Posterior vena cava (tissue), 2 donors: ENCODE measurements at regions not wholly inside any gene's neighbourhood (a gene's known extent, or its start where the extent isn't known, plus 50 kb on each side); places are given as distances from the start of the nearest gene placed in this dataset.

Source experiments
- DNase-seq: peaks from one replicate; pipeline ENCODE4 v3.0.0-alpha.2; 2020; ENCODE audit warnings: low spot score
- intact Hi-C, 2 donors: fragments of 100-400 bp; cut with DNase I; formaldehyde crosslinking; loops; one replicate each; pipeline versions ENCODE4 v1.14.1 to v1.14.2; 2022 to 2023
- donor health status: DM: yes; HTN: yes; CAD: no.
- donor health status: DM: yes; HTN: yes; CAD: no.

DNA sequence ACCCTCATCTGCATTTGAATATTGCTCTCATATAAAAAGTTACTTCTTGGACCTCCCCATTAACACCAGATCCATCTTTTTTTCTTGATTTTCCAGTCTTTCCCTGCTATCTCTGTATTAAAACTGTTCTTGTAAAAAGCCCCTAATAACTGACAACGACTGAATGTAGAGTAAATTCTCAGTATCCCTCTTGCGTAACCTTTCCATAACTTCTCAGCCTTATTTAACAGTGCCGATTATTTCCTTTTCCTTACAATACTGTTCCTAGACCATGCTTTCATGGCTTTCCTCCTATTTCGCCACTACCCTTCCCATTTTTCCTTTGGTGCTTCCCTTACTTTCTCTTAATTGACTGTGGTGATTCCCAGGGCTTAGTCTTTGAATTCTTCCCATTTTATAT lies 348.9 kb upstream of the DSEL start:
- DNase-seq: no peak
- intact Hi-C loops: no loop called here

DNA sequence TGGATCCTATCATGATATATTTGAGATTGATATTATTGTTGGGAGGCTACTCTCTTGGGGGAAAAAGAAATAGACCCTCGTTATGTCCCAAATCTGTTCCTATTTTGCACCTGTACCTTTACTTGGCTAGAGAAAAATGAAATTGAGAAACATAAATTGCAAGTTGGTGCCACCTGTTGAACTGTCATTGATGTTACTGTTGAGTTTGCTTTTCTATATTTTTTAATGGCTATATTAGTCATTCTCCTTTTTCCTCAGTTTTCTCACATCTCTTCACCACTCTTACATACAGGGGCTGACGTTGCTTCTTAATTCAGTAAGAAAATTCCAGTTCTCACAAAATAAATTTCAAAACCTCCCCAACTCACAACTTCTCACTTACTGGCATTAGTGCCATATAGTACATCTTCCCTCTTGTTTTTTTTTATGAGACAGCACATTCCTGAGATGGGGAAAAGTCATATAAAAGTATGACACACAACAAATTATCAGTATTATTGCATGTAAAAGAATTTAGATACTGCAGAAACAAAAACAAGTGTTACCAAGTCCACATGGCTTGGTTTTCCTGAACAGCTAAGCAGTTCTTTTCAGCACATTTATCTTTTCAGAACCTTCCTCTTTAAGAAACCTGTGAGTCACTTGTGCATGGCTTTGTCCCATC lies 348.3 kb upstream of the DSEL start:
- intact Hi-C loops: no loop called here
- DNase-seq: no peak

GRCh38 chr18:67862069-67862468 lies 345.5 kb upstream of the DSEL start:
- intact Hi-C loops: no loop called here
- no peak for DNase-seq

GRCh38 chr18:67854340-67854739 lies 337.8 kb upstream of the DSEL start:
- intact Hi-C loops: no loop called here
- DNase-seq: no peak

DNA sequence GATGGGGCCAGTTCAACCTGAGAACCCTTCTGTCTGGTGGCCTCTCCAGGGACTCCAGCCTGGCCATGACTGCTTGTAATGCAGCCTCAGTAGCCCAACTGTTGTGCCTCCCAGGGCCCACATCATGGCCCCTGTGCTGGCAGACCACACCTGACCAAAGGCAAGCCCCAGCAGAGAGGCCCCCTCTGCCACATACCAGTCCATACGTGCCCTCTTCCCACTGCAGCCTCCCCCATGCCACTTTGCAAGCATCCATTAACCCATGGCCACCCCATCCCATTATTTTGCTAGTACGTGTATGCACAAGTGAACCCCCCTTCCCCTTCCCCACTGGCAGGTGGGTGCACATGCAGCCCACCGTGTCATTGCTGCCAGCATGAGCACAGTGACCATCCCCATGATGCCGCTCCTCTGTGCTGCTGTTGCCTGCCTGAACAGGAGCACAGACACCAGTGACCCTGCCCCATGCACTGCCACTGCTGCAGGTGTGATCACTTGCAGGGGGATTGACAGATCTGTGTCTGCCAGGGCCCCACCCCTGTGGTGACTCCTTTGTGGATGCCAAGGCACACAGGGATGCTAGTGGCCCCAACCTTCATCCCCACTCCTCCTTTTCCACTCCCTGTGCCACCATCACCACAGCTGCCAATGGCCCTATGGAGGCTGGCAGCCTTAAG lies 330.0 kb upstream of the DSEL start:
- intact Hi-C loops: no loop called here
- no peak for DNase-seq

DNA sequence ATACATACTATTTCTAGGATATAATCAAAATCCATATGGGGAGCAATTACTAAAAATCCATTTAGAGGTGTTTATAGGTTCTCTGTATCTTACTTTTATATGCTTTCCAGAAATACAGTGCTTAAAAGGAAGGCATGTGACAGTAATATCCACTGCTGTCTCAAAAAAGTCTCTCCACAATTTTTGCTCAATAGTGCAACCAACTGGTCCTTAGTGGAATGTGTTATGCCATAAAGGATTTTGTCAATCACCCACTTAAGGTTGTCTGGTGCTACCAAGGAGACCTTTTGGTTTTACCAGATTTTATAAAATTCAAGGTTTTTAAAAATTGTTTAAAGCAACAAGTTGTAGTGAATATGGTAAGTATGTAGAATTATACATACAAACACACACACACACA lies 328.5 kb upstream of the DSEL start:
- no peak for DNase-seq
- intact Hi-C loops: no loop called here

GRCh38 chr18:67840379-67840778 lies 323.9 kb upstream of the DSEL start:
- no peak for DNase-seq
- intact Hi-C loops: no loop called here

GRCh38 chr18:67818432-67818831 lies 301.9 kb upstream of the DSEL start:
- no peak for DNase-seq
- intact Hi-C loops: no loop called here

DNA sequence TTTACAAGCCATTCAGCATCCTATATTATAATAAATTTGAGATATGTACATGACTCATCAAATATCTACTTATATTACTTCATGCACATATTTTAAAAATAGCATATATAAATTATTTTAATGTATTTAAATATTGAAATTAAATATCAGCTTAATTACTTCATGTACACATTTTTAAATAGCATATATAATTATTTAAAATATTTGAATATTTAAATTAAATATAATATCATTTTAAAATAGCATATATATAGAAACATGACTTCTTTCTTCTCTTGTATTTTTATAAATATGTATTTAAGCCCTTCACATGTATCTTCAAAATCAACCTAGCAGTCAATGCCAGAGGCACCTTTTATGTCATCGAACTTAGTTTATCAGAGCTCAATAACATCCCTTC lies 298.8 kb upstream of the DSEL start:
- DNase-seq: no peak
- intact Hi-C loops: no loop called here

DNA sequence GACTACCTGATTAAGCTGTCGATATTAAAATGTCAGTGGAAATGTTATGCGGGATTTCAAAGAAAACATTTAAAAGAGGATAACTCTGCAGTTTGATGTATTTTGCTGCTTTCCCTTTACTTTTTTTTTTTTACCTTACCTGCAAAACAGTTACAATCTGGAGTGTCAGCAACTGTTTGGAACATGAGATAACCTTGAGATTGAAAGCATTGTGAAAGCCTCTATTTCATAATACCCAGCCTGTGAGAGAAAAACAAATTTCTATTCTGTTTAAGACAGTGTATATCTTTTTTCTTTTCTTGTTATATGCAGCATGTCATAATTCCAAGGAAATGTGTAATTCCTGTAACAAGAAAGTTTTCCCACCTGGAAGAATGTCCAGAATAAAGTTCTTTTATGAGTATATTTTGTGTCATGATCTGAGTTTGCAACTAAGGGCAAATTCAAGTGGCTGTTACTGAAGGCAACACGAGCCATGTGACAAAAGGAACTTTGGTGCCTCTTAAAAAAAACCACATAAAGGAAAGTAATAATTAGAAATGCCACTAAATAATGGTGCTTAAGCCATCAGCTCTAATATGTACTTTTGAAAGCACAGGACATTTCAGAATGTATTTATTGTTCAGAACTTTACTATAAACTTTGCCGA lies 297.0 kb upstream of the DSEL start:
- intact Hi-C loops: no loop called here
- DNase-seq: no peak

- intact Hi-C loops: no loop called here
- no peak for DNase-seq
Measured at GRCh38 chr18:67805261-67805660, 288.7 kb upstream of the DSEL start.

GRCh38 chr18:67794521-67794920 lies 278.0 kb upstream of the DSEL start:
- intact Hi-C loops: loop anchor here in 1 of 2 donors (10.0 kb wide), 1 partner anchor 480 kb away; no protein-coding TSS in a partner anchor
- no peak for DNase-seq

DNA sequence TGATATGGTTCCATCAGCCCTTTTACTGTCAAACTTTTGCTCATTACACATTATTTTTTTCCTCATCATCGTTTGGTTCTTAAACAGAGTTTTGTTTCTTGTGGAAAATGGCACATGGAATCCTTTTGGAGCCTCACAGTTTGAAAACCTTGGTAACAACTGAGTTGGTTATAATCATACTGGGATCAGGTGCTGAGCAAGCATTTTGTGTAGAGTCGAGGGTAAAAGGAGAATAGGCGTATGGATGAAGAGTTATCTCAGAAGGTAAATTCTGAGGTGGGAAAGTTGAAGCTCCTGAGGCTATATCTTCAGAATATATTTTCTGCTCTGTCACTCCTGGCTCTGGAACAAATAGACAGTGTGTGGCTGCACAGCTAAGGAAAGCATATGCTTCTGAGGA lies 274.0 kb upstream of the DSEL start:
- no peak for DNase-seq
- intact Hi-C loops: loop anchor here in 1 of 2 donors (10.0 kb wide), 1 partner anchor 484 kb away; no protein-coding TSS in a partner anchor

- intact Hi-C loops: no loop called here
- DNase-seq: no peak
Measured at GRCh38 chr18:67789165-67789545, 272.6 kb upstream of the DSEL start.

DNA sequence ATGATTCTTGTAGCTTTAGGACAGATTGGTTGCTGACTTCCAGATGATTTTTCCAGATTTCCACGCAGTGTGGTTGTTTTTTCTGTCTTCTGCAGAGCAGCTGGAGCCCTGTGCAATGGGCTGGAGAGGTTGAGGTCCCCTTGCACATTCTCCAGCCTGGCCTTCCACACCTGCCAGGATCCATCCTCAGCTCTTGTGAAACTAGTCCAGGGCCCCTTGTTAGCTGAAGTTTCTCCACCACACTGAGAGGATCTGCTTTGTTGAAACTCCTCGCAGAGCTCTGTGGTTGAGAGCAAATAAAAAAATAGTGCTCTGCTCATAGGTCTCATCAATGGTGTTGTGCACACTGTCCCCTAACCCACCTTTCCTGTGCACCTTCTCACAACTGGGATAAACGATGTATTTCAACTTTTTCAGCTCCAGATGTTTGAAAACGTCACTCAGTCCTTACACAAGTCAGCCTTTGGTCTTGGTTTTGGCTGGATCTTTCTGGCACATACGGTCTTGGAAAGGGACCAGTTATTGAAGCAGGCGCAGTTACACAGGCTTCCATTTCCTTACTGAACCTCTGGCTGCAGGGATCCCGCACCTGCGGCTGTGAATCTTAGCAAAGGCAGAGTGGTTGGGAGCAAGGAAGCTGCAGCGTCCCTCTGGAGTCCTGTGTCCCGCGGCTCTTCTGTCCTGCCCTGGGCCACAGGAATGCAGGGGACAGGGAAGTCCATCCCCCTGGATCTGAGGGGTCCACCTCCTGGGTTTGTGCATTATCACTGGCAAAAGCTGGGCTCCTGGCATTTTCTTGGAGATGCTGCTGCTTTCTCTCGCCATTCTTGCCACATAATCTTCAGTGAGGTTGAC lies 272.0 kb upstream of the DSEL start:
- intact Hi-C loops: no loop called here
- DNase-seq: no peak

GRCh38 chr18:67783196-67783946 lies 266.9 kb upstream of the DSEL start:
- intact Hi-C loops: no loop called here
- no peak for DNase-seq

DNA sequence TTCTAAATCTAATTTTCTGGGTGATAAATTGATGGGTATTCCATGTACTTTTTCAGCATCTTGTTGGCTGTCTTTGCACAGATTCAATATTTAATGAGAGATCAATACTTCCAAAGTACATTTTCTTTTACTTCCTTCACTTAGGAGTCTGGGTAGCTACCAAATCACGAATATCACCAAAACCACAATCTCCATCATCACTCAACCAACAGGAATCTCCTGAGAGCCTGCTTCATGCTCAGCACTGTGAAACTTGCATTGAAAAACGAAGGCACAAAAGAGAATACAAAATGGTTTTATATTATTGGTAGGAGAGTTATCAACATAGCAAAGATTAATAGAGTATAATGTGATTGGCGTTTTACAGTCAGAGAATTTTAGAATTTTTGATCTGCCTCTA lies 261.5 kb upstream of the DSEL start:
- no peak for DNase-seq
- intact Hi-C loops: no loop called here

- intact Hi-C loops: no loop called here
- no peak for DNase-seq
Measured at GRCh38 chr18:67776929-67777328, 260.4 kb upstream of the DSEL start.

- intact Hi-C loops: no loop called here
- DNase-seq: no peak
Measured at GRCh38 chr18:67771271-67771670, 254.8 kb upstream of the DSEL start.
